Heart right ventricle (tissue), 16 donors: ENCODE measurements at regions not wholly inside any gene's neighbourhood (a gene's known extent, or its start where the extent isn't known, plus 50 kb on each side); places are given as distances from the start of the nearest gene placed in this dataset.

Experiments
- ATAC-seq, 8 donors: fragments of 200-7000 bp; cut with Tn5 transposase; one replicate each; pipeline ENCODE4 v1.9.1; 2020; ENCODE audit warnings: mild to moderate bottlenecking in 8 of 8, moderate library complexity in 8 of 8, moderate number of reproducible peaks in 1 of 8
- DNase-seq, 2 donors: peaks; one replicate each; pipeline ENCODE4 v3.0.0-alpha.2; 2020
- H3K27ac ChIP-seq, 10 donors: fragments of 200-600 bp; sonication (generic) in 2 of 10; one replicate each; pipeline versions ENCODE4 v1.5.0 to v1.8.0; 2020 to 2022; ENCODE audit warnings: mild to moderate bottlenecking in 3 of 10
- H3K27me3 ChIP-seq, 7 donors: fragments of 200-600 bp; one replicate each; pipeline ENCODE4 v1.8.0; 2021 to 2022; ENCODE audit warnings: mild to moderate bottlenecking in 2 of 7
- H3K36me3 ChIP-seq, 9 donors: fragments of 200-600 bp; sonication (generic) in 1 of 9; one replicate each; pipeline versions ENCODE4 v1.5.0 to v1.8.0; 2020 to 2022; ENCODE audit warnings: mild to moderate bottlenecking in 2 of 9
- H3K4me1 ChIP-seq, 9 donors: fragments of 200-600 bp; sonication (generic) in 1 of 9; one replicate each; pipeline versions ENCODE4 v1.5.0 to v1.8.0; 2020 to 2022; ENCODE audit warnings: mild to moderate bottlenecking in 4 of 9
- H3K4me3 ChIP-seq, 10 donors: fragments of 200-600 bp; sonication (generic) in 2 of 10; one replicate each; pipeline versions ENCODE4 v1.5.0 to v1.8.0; 2020 to 2022; ENCODE audit warnings: mild to moderate bottlenecking in 7 of 10, moderate library complexity in 2 of 10
- H3K9me3 ChIP-seq, 11 donors: fragments of 200-600 bp in 10 of 11; sonication (generic) in 2 of 11; one replicate each; pipeline versions ENCODE4 v1.5.0 to v1.8.0; 2013 to 2022; ENCODE audit warnings: mild to moderate bottlenecking in 2 of 11, control low read depth in 1 of 11, moderate library complexity in 1 of 11
- WGBS, 2 donors: extraction: QIAGEN DNeasy Blood & Tissue Kit; methylation state at CpG; one replicate each; pipeline ENCODE4 v1.1.7; 2013; ENCODE audit warnings: inconsistent platforms in 1 of 2; 5-methylcytosine and 5-hydroxymethylcytosine counted together
- intact Hi-C, 10 donors: fragments of 100-400 bp; cut with DNase I; formaldehyde crosslinking; loops; one replicate each; pipeline versions ENCODE4 v1.11.1 to v1.14.2; 2022
- TF ChIP-seq, protein P1 (sequence below), 9 donors: fragments of 200-600 bp; sonication (generic) in 2 of 9; IDR thresholded peaks; one replicate each; pipeline versions ENCODE4 v1.5.0 to v1.8.0; 2021 to 2022; ENCODE audit warnings: antibody characterized with exemption in 9 of 9, mild to moderate bottlenecking in 5 of 9, moderate library complexity in 1 of 9
- donor health status: Arrhythmogenic right ventricular cardiomyopathy.
- donor health status: ischemic (EF 13 %, LVEDD 7.1; RV severe dilation, severe dysfunction).
- donor health status: healthy with polysubstance abuse.
- donor health status: DM: no; HTN: yes; CAD: no.
- donor health status: DM: no; HTN: no; CAD: no.
- donor health status: ischemic (EF 25% LVEDD 6.9; RV normal size, moderate dysfunction).
- donor health status: ischemic (EF 25% LVEDD 5.7; RV mildly dilated, moderate dysfunction).
- donor health status: healthy.
- donor health status: DM: yes; HTN: yes; CAD: no.
- donor health status: Ischemic cardiomyopathy.
- donor health status: ischemic (EF 35%, LVEDD 5.7; RV mildly dilated, moderate dysfunction).
- donor health status: nonischemic (EF 11% LVEDD 7.7; RV severe dilation, severe dysfunction).
- donor health status: DM: yes; HTN: yes; CAD: no.
- donor health status: PGD.
- donor health status: ischemic (EF 29% LVEDD 5.4; RV normal size, mild dysfunction).
- donor health status: nonischemic (EF 23%, LVEDD 6.1; RV moderate dilation, normal function).

GRCh38 chr6:8240301-8240700 lies 138.0 kb upstream of the EEF1E1 start:
- WGBS, 2 donors = 78 to 81% methylated on average over 7 of the region's 7 CpGs

GRCh38 chr6:8238773-8239683 lies 136.7 kb upstream of the EEF1E1 start:
- H3K27me3 ChIP-seq = peaks cover 0 to 33% (median 15%) of the 10 kb centered on the region in 7 donors
- ATAC-seq = no peak
- H3K27ac ChIP-seq = no peak overlapping the region
- 49% methylated on average over 10 of the region's 10 CpGs for WGBS, 2 donors
- no peak overlapping the region for H3K4me3 ChIP-seq
- TF ChIP-seq, protein P1, sequence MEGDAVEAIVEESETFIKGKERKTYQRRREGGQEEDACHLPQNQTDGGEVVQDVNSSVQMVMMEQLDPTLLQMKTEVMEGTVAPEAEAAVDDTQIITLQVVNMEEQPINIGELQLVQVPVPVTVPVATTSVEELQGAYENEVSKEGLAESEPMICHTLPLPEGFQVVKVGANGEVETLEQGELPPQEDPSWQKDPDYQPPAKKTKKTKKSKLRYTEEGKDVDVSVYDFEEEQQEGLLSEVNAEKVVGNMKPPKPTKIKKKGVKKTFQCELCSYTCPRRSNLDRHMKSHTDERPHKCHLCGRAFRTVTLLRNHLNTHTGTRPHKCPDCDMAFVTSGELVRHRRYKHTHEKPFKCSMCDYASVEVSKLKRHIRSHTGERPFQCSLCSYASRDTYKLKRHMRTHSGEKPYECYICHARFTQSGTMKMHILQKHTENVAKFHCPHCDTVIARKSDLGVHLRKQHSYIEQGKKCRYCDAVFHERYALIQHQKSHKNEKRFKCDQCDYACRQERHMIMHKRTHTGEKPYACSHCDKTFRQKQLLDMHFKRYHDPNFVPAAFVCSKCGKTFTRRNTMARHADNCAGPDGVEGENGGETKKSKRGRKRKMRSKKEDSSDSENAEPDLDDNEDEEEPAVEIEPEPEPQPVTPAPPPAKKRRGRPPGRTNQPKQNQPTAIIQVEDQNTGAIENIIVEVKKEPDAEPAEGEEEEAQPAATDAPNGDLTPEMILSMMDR (IDR thresholded peaks at IDR 0.05) = no peak
- H3K36me3 ChIP-seq = no peaks in the 10 kb centered on the region
- no peak for DNase-seq
- H3K9me3 ChIP-seq = no peaks in the 10 kb centered on the region
- no peaks in the 10 kb centered on the region for H3K4me1 ChIP-seq
- intact Hi-C loops = no loop called here

More at GRCh38 chr6:8240301-8240700, 138.0 kb upstream of the EEF1E1 start:
- TF ChIP-seq, protein P1 (IDR thresholded peaks at IDR 0.05) = no peak
- Histone ChIP-seq H3K9me3 (no peaks in the 10 kb centered on the region), H3K27me3 (peaks cover 0 to 31% (median 9%) of the 10 kb centered on the region in 7 donors), H3K4me1 (no peaks in the 10 kb centered on the region), H3K4me3 (no peak overlapping the region), H3K36me3 (no peaks in the 10 kb centered on the region), H3K27ac (no peak overlapping the region)
- DNase-seq (no peak), ATAC-seq (no peak)
- intact Hi-C loops = no loop called here

GRCh38 chr6:8237668-8238067 lies 135.3 kb upstream of the EEF1E1 start:
- no peak for DNase-seq
- peaks cover 0 to 33% (median 17%) of the 10 kb centered on the region in 7 donors for H3K27me3 ChIP-seq
- no peak overlapping the region for H3K27ac ChIP-seq

DNA sequence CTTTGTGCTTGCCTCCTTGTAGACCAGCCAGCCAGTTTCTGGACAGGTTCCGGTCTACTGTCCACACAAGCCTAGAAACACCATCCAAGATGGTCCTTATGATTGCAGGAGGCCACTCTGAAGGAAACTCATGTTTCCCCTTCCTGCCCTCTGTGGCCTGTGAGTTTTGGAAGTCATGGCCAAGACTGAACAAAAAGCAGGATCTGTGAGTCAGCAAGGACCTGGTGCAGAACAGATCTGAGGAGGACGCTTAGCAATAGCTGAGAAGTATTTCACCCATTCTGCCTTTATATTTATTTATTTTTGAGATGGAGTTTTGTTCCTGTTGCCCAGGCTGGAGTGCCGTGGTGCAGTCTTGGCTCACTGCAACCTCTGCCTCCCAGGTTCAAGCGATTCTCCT lies 134.6 kb upstream of the EEF1E1 start:
- ATAC-seq (no peak), DNase-seq (no peak)
- intact Hi-C loops = no loop called here
- TF ChIP-seq, protein P1 (IDR thresholded peaks at IDR 0.05) = no peak
- Histone ChIP-seq H3K36me3 (no peaks in the 10 kb centered on the region), H3K9me3 (no peaks in the 10 kb centered on the region), H3K27me3 (peaks cover 0 to 33% (median 17%) of the 10 kb centered on the region in 7 donors), H3K27ac (no peak overlapping the region), H3K4me3 (no peak overlapping the region), H3K4me1 (no peaks in the 10 kb centered on the region)
- WGBS, 2 donors = 59 to 90% methylated on average over 4 of the region's 4 CpGs

More at GRCh38 chr6:8237668-8238067, 135.3 kb upstream of the EEF1E1 start:
- Histone ChIP-seq H3K4me3 (no peak overlapping the region), H3K4me1 (no peaks in the 10 kb centered on the region), H3K9me3 (no peaks in the 10 kb centered on the region), H3K36me3 (no peaks in the 10 kb centered on the region)
- TF ChIP-seq, protein P1 (IDR thresholded peaks at IDR 0.05) = no peak
- no peak for ATAC-seq
- intact Hi-C loops = no loop called here
- WGBS, 2 donors = 11 to 22% methylated on average over 3 of the region's 3 CpGs
